Stomach (tissue), 4 donors: ENCODE measurements at regions not wholly inside any gene's neighbourhood (a gene's known extent, or its start where the extent isn't known, plus 50 kb on each side); places are given as distances from the start of the nearest gene placed in this dataset.

ENCODE experiments used
- EP300 ChIP-seq: sonication (generic); formaldehyde crosslinking; IDR thresholded peaks from one replicate; pipeline ENCODE4 v1.6.1; 2017; ENCODE audit warnings: antibody characterized with exemption
- POLR2AphosphoS5 ChIP-seq, 3 donors: sonication (generic); formaldehyde crosslinking; IDR thresholded peaks; one replicate each; pipeline ENCODE4 v1.6.1; 2016; ENCODE audit warnings: antibody characterized with exemption in 3 of 3
- TF ChIP-seq, protein P1 (sequence below), 7 experiments: fragments of 450-650 bp in 4 of 7; fragments of 200-600 bp in 3 of 7; sonication (generic) in 3 of 7; IDR thresholded peaks; one replicate each; pipeline ENCODE4 v1.5.1; 2016 to 2019; ENCODE audit warnings: antibody characterized with exemption in 7 of 7, control low read depth in 2 of 7, mild to moderate bottlenecking in 1 of 7

- no peak for TF ChIP-seq POLR2AphosphoS5 (IDR thresholded peaks at IDR 0.05)
- TF ChIP-seq, protein P1, sequence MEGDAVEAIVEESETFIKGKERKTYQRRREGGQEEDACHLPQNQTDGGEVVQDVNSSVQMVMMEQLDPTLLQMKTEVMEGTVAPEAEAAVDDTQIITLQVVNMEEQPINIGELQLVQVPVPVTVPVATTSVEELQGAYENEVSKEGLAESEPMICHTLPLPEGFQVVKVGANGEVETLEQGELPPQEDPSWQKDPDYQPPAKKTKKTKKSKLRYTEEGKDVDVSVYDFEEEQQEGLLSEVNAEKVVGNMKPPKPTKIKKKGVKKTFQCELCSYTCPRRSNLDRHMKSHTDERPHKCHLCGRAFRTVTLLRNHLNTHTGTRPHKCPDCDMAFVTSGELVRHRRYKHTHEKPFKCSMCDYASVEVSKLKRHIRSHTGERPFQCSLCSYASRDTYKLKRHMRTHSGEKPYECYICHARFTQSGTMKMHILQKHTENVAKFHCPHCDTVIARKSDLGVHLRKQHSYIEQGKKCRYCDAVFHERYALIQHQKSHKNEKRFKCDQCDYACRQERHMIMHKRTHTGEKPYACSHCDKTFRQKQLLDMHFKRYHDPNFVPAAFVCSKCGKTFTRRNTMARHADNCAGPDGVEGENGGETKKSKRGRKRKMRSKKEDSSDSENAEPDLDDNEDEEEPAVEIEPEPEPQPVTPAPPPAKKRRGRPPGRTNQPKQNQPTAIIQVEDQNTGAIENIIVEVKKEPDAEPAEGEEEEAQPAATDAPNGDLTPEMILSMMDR (IDR thresholded peaks at IDR 0.05): no peak
- TF ChIP-seq EP300: no peak
Observed at GRCh38 chr4:24116107-24116506, 226.3 kb upstream of the PPARGC1A start.
